ENCODE measurements at regions not wholly inside any gene's neighbourhood (a gene's known extent, or its start where the extent isn't known, plus 50 kb on each side); places are given as distances from the start of the nearest gene placed in this dataset.

GRCh38 chr2:146235158-146235557, 1609.7 kb upstream of the ACVR2A start:
- no peak for TF ChIP-seq ZFP30 (CRISPR knock-in tag; IDR thresholded peaks at IDR 0.05)
- no peak for TF ChIP-seq TSHZ2 (CRISPR knock-in tag; IDR thresholded peaks at IDR 0.05)
- TF ChIP-seq CSDC2 (CRISPR knock-in tag; IDR thresholded peaks at IDR 0.05) = no peak
- TF ChIP-seq TOX (CRISPR knock-in tag; IDR thresholded peaks at IDR 0.05; ENCODE audit: borderline replicate concordance) = no peak
- TF ChIP-seq SNAI2 (CRISPR knock-in tag; IDR thresholded peaks at IDR 0.05) = no peak
- no peak for TF ChIP-seq POU6F1 (CRISPR knock-in tag; IDR thresholded peaks at IDR 0.05; ENCODE audit: borderline replicate concordance, low read depth)
- no peak for TF ChIP-seq ZNF565 (CRISPR knock-in tag; conservative IDR thresholded peaks at IDR 0.05; ENCODE audit: low read depth)
- TF ChIP-seq PATZ1 (CRISPR knock-in tag; IDR thresholded peaks at IDR 0.05; ENCODE audit: borderline replicate concordance) = no peak
- no peak for TF ChIP-seq ESRRG (CRISPR knock-in tag; IDR thresholded peaks at IDR 0.05)
- no peak for TF ChIP-seq OSR1 (CRISPR knock-in tag; IDR thresholded peaks at IDR 0.05)
- no peak for TF ChIP-seq RARB (CRISPR knock-in tag; IDR thresholded peaks at IDR 0.05)
- TF ChIP-seq ISL1 (CRISPR knock-in tag; IDR thresholded peaks at IDR 0.05) = no peak
